HAP-1 (cell line): ENCODE measurements at regions not wholly inside any gene's neighbourhood (a gene's known extent, or its start where the extent isn't known, plus 50 kb on each side); places are given as distances from the start of the nearest gene placed in this dataset.
"Not testable (repeated sequence)": the region's sequence is repeated elsewhere in the genome, so short reads cannot be mapped to it uniquely, and the experiment has no call there.

Source experiments
- DNase-seq, 2 experiments: peaks; one replicate each; pipeline ENCODE4 v3.0.0-alpha.2; 2016 to 2020; ENCODE audit warnings: low spot score in 2 of 2
- H3K27me3 ChIP-seq: fragments of 250-450 bp; sonication (Bioruptor Pico); 2 replicates; pipeline ENCODE4 v1.5.1; 2020; ENCODE audit warnings: low read depth, mild to moderate bottlenecking, moderate library complexity
- H3K36me3 ChIP-seq: fragments of 250-450 bp; sonication (Bioruptor Pico); replicated peaks from 2 replicates; pipeline ENCODE4 v1.5.1; 2020; ENCODE audit warnings: mild to moderate bottlenecking
- H3K4me1 ChIP-seq: fragments of 250-450 bp; sonication (Bioruptor Pico); 2 replicates; pipeline ENCODE4 v1.5.1; 2020; ENCODE audit warnings: mild to moderate bottlenecking
- H3K4me3 ChIP-seq: fragments of 250-450 bp; sonication (Bioruptor Pico); 2 replicates; pipeline ENCODE4 v1.5.1; 2020; ENCODE audit warnings: mild to moderate bottlenecking, moderate library complexity
- H3K9me3 ChIP-seq: fragments of 250-450 bp; sonication (Bioruptor Pico); 2 replicates; pipeline ENCODE4 v1.5.1; 2020; ENCODE audit warnings: mild to moderate bottlenecking, moderate library complexity
- in situ Hi-C: fragments of 300-500 bp; cut with MboI; formaldehyde crosslinking; loops from 3 replicates; pipeline ENCODE4 v1.14.3; 2020; ENCODE audit warnings: low sequenced_read_pairs, inconsistent platforms, mixed read lengths

DNA sequence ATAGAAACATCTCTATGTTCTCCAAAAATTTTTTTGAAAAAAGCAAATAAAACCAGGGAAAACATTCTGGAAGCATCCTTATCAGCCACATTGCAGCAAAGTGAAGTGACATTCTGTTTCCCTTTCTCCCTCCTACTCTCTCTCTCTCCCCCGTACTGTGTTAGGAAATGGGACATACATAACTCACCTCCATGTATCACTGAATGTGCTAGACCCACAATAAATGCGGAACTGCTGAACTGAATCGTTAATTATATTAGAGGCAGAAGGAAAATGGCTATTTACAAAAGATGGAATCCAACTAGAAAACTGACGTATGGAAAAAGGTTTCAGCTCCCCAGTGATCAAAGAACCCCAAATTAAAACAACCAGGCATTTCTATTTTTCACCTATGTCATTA is 129.8 kb downstream of the MINAR1 start:
- in situ Hi-C loops, result no loop called here
- Histone ChIP-seq H3K4me3 (no peak overlapping the region), H3K36me3 (no peaks in the 10 kb centered on the region), H3K4me1 (no peaks in the 10 kb centered on the region), H3K9me3 (no peaks in the 10 kb centered on the region), H3K27me3 (peaks cover 19% of the 10 kb centered on the region)
- DNase-seq, result no peak

DNA sequence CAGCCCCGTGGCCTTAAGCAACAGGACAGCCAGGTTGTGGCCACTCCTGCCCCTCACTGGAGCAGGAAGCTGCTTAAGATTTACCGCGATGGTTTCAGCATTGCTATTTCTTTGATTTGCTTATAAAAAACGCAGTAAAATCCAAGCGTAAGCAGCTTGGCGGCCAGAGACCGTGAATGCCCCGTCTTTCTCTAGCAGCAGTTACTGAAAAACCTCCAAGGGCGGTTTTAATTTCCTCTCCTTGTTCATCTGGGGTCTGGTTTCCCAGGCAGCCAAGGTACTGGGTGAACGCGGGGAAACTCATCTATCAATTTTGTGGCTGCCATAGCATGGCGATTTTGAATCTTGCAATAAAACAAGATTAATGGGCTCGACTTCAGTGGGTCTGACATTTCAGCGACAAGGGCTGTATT is 130.3 kb downstream of the MINAR1 start:
- no peak for DNase-seq
- H3K4me3 ChIP-seq, result no peak overlapping the region
- H3K36me3 ChIP-seq, result no peaks in the 10 kb centered on the region
- no peaks in the 10 kb centered on the region for H3K4me1 ChIP-seq
- in situ Hi-C loops, result no loop called here
- H3K9me3 ChIP-seq, result no peaks in the 10 kb centered on the region
- peaks cover 17% of the 10 kb centered on the region for H3K27me3 ChIP-seq

DNA sequence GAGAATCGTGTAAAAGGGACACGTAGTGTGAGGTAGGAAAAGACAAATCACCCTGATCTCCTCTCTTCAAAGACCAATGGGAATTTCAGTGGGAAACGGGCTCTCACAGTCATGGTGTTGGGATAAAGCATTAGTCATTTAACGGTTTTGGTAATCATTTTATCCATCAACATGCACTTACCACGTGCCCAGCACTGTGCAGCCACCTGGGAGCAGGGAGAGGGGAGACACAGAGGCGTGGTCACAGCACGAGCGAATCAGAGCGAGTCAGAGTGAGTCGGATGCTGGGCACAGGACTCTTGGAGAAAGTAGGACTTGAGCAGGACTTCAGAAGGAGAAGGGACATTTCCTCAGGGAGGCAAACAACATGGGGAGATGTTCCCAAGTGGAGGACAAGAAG is 130.8 kb downstream of the MINAR1 start:
- in situ Hi-C loops, result no loop called here
- H3K4me3 ChIP-seq, result no peak overlapping the region
- H3K4me1 ChIP-seq, result no peaks in the 10 kb centered on the region
- DNase-seq, result no peak
- peaks cover 17% of the 10 kb centered on the region for H3K27me3 ChIP-seq
- no peaks in the 10 kb centered on the region for H3K36me3 ChIP-seq
- no peaks in the 10 kb centered on the region for H3K9me3 ChIP-seq

DNA sequence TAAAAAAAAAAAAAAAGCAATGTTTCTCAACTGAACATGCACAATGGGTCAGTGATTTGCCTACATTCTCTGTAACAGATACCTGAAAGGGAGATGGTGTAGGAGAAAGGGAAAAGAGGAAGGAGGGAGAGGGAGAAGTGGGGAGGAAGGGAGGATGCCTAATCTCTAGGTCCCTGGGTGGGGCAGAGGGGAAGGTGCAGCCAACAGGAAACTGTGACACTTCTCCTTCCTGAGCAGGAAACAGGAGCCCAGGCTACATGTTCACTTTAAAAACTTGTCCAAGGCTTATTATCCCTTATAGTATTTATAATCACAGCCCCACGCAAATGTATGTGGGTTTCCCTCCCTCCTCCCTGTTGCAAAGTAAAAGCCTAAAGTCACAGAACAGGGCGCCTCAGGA is 137.9 kb downstream of the MINAR1 start:
- H3K4me1 ChIP-seq, result no peaks in the 10 kb centered on the region
- H3K9me3 ChIP-seq, result no peaks in the 10 kb centered on the region
- no peak overlapping the region for H3K4me3 ChIP-seq
- no peak for DNase-seq
- H3K27me3 ChIP-seq, result peaks cover 11% of the 10 kb centered on the region; the same call in 1 of the 2 replicates
- no peaks in the 10 kb centered on the region for H3K36me3 ChIP-seq
- in situ Hi-C loops, result no loop called here

DNA sequence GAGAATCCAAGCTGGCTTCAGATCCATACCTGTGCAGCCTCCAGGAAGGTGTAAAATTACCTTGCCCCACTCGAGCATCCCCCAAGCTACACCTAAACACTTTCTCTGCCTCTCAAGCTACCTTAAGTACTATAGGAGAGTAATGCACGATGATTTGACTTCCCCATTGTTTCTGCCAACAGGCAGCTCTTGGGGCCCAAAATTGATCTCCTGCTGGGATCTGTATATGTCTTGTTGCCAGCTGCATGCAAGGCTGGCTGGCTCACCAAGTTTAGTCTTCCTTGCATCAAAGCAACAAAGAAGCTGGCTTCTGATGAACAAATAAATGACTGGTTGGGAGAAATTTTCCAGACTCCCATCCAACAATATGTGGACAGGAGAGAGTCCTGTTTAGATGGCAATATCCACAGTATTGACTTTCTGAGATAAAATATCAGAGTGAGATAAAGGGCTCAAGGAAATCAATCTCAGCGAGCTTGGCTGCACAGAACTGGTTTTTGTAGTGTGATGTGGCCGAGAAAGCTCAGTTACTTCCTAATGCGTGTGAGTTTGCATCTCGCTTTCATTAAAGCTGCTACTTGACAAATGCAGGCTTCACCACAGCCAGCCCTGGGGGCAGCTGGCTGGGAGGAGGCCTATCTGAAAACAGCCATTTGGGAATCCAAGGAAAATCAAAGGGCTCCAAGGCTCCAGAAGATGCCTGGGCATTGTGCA is 140.7 kb downstream of the MINAR1 start:
- no peak overlapping the region for H3K4me3 ChIP-seq
- peaks cover 11% of the 10 kb centered on the region; the same call in 1 of the 2 replicates for H3K27me3 ChIP-seq
- H3K9me3 ChIP-seq, result no peaks in the 10 kb centered on the region
- H3K4me1 ChIP-seq, result no peaks in the 10 kb centered on the region
- DNase-seq, result no peak
- H3K36me3 ChIP-seq, result no peaks in the 10 kb centered on the region
- in situ Hi-C loops, result no loop called here

DNA sequence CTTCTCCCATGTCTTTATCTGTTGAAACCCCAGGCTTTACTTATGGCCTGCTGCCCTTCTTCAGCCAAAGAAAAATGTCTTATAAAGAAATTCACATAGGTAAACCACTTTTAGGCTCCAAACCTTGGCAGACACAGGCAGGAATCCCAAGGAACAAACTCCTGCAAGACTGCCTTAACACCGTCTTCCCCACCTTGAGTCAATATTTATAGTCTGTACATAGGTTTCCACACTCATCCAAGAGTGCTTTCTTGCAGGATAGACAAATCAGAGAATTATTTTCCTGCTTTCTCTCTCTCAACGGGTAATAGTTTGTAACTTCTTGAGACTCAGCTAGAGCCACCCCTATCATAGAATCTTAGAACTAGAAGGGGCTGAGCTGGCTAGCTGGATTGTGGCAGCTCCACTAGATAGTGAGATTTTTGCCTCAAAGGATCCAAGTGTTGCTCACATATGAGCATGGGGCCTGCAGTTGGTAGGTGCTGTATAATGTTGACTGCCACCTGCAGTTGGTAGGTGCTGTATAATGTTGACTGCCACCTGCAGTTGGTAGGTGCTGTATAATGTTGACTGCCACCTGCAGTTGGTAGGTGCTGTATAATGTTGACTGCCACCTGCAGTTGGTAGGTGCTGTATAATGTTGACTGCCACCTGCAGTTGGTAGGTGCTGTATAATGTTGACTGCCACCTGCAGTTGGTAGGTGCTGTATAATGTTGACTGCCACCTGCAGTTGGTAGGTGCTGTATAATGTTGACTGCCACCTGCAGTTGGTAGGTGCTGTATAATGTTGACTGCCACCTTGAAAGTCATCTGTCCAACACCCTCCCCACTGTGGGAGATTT is 142.5 kb downstream of the MINAR1 start:
- DNase-seq, H3K36me3 ChIP-seq, H3K4me3 ChIP-seq, H3K9me3 ChIP-seq, H3K4me1 ChIP-seq, in situ Hi-C loops: not testable (repeated sequence)
- H3K27me3 ChIP-seq, result peaks cover 11% of the 10 kb centered on the region; the same call in 1 of the 2 replicates

DNA sequence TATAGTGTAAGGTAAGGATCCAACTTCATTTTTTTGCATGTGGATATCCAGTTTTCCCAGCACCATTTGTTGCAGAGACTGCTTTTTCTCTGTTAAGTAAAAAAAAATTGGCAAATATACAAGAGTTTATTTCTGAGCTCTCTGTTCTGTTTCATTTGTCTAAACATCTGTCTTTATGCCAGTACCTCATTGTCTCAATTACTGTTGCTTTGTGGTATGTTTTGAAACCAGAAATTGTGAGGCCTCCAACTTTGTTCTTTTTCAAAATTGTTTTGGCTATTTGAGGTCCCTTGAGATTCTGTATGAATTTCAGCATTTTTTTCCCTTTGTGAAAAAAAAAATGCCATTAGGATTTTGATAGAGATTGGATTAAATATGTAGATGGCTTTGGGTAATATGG is 150.5 kb downstream of the MINAR1 start:
- no peaks in the 10 kb centered on the region for H3K4me1 ChIP-seq
- DNase-seq, result no peak
- in situ Hi-C loops, result no loop called here
- H3K9me3 ChIP-seq, result no peaks in the 10 kb centered on the region
- no peaks in the 10 kb centered on the region for H3K27me3 ChIP-seq
- no peak overlapping the region for H3K4me3 ChIP-seq
- H3K36me3 ChIP-seq, result no peaks in the 10 kb centered on the region

DNA sequence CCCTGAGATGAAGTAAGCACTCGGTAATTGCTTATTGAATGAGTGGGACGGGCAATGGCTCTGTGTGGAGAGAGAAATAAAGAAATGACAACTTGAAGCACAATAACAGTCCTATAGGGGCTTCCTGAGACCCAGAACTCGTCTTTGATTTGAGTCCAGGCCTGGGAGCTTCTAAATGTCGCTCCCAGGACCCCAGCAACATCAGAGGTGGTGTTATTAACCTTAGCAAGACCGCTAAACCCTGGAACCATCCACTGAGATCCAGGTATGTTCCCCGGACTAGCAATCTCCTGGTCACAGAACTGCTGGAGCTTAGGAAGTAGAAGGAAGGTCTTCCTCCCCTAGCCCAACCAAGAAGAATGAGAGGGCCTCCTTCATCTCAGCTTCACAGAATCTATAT is 160.0 kb downstream of the MINAR1 start:
- H3K4me1 ChIP-seq, result 0 out of 2 replicates have a peak, but pooled peaks cover 2% of the 10 kb centered on the region
- in situ Hi-C loops, result no loop called here

DNA sequence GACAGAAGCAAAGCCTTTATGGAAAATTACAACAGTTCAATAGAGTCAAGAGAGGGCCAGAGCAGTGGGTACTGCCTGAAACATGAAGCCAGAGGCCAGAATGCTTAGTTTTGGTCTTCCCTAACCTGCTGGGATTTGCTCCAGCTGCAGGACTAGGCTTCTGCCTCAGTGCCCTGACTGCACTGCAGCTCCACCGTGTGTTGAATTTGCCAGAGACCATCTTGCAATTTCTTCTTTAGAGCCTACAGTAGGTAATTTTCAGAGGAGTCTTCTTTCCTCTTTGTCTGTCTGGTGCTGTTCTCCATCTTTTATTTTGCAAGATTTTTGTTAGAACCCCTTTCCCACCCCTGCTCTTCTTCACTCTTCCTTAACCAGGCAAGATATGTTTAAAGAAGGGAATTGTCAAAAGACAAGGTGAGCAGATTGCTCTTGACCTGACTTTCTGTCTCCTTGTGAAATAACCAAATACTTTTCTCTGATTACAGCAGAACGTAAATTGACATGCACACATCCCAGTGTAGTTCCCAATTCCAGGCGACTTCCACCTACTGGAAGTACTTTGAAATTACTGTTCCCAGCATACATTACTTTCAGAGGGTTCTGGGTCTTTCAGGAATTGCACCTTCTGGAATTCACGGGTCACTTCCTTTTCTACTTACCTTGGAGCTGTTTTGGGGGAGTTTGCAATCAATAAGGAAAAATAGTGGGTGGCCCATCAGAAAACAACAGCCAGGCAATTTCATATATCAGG is 161.2 kb downstream of the MINAR1 start:
- Histone ChIP-seq H3K4me1 (0 out of 2 replicates have a peak, but pooled peaks cover 2% of the 10 kb centered on the region), H3K27me3 (no peaks in the 10 kb centered on the region; the same call in 1 of the 2 replicates), H3K9me3 (no peaks in the 10 kb centered on the region), H3K36me3 (no peaks in the 10 kb centered on the region), H3K4me3 (no peak overlapping the region)
- in situ Hi-C loops, result no loop called here
- DNase-seq, result no peak

More for the DNA sequence above, 160.0 kb downstream of the MINAR1 start:
- no peaks in the 10 kb centered on the region for H3K36me3 ChIP-seq
- no peak for DNase-seq
- no peaks in the 10 kb centered on the region; the same call in 1 of the 2 replicates for H3K27me3 ChIP-seq
- no peaks in the 10 kb centered on the region for H3K9me3 ChIP-seq
- no peak overlapping the region for H3K4me3 ChIP-seq

DNA sequence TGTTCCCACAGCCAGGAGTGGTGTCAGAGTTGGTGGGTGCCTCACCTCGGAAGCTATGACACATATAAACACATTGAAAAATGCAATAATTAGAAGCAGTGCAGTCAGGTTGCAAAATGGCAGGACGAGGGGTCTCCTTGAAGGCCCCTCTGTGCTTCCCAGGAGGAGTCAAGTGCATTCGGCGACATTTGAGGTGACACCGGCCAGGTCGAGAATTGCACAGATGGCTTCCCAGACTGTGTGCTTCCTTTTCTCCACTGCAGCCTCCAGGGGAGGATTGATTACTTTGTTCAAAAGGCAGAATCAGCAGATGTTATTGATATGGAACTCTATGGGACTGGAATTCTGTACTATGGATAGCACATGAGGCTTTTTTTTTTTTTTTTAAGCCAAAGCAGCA is 163.2 kb downstream of the MINAR1 start:
- no peak overlapping the region for H3K4me3 ChIP-seq
- 0 out of 2 replicates have a peak, but pooled peaks cover 2% of the 10 kb centered on the region for H3K4me1 ChIP-seq
- H3K36me3 ChIP-seq, result no peaks in the 10 kb centered on the region
- in situ Hi-C loops, result loop anchor here (5.0 kb wide), 1 partner anchor 213 kb away; no protein-coding TSS in a partner anchor
- no peaks in the 10 kb centered on the region for H3K9me3 ChIP-seq
- DNase-seq, result no peak
- H3K27me3 ChIP-seq, result no peaks in the 10 kb centered on the region; the same call in 1 of the 2 replicates

DNA sequence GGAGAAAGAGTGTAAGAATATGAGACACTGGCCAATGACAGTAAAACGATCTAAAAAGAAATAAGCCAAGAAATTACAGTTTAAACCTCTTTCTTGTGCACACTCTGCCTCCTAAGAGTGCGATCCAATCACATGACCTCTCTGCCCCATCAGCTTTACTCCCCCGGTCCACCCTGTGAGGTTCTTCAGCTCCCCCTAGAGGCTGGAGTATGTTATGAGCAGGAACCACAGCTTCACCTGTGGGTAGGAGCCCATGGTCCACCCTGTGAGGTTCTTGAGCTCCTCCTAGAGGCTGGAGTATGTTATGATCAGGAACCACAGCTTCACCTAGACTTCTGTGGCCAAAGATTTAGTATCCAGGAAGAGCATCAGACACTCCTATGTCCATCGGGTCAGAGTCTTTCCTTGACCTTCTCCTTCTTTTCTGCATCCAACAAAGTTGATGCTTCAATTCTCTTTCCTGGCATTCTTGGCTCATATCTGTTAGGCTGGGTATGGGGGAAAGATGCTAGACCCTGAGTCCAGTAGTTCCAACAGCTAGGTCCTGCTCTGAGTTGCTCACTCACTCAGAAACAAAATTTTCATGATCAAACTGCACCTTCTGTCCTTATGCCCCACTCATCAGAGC is 164.0 kb downstream of the MINAR1 start:
- DNase-seq, result peak; percentile 91 to 93
- H3K4me3 ChIP-seq, result no peak overlapping the region
- H3K9me3 ChIP-seq, result no peaks in the 10 kb centered on the region
- in situ Hi-C loops, result loop anchor here (5.0 kb wide), 1 partner anchor 214 kb away; no protein-coding TSS in a partner anchor
- H3K4me1 ChIP-seq, result 0 out of 2 replicates have a peak, but pooled peaks cover 2% of the 10 kb centered on the region
- H3K36me3 ChIP-seq, result no peaks in the 10 kb centered on the region
- no peaks in the 10 kb centered on the region; the same call in 1 of the 2 replicates for H3K27me3 ChIP-seq

DNA sequence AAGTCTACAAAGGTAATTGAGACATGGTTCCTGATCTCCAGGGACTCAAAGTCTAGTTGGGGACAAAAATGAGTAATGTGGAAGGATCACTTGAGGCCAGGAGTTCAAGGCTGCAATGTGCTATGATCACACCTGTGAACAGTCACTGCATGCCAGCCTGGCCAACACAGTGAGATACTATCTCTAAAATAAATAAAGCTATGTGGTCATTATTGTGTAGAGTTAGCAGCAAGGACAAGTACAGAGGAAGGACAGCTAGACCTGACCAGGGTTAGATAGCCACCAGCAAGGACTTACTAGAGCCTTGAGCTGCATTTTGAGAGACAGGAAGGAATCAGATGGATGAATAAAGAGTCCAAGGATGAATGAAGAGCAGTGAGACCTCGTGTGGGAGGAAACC is 166.5 kb downstream of the MINAR1 start:
- H3K36me3 ChIP-seq, result no peaks in the 10 kb centered on the region
- DNase-seq, result no peak
- in situ Hi-C loops, result loop anchor here (5.0 kb wide), 1 partner anchor 216 kb away; no protein-coding TSS in a partner anchor

More for the DNA sequence above, 166.5 kb downstream of the MINAR1 start:
- 0 out of 2 replicates have a peak, but pooled peaks cover 2% of the 10 kb centered on the region for H3K4me1 ChIP-seq
- no peak overlapping the region for H3K4me3 ChIP-seq
- H3K9me3 ChIP-seq, result no peaks in the 10 kb centered on the region
- peaks cover under 1% of the 10 kb centered on the region; the same call in 1 of the 2 replicates for H3K27me3 ChIP-seq
